Adrenal gland (tissue), 9 donors: ENCODE measurements at regions not wholly inside any gene's neighbourhood (a gene's known extent, or its start where the extent isn't known, plus 50 kb on each side); places are given as distances from the start of the nearest gene placed in this dataset.

ENCODE experiments used
- DNase-seq, 7 donors: peaks; one replicate each; pipeline ENCODE4 v3.0.0-alpha.2; 2019 to 2020
- H3K27ac ChIP-seq, 5 donors: fragments of 200-600 bp; sonication (generic) in 4 of 5; 1 replicate in 3 of 5; 2 replicates in 2 of 5; pipeline versions ENCODE4 v1.5.1 to v1.8.0; 2016 to 2020; ENCODE audit warnings: mild to moderate bottlenecking in 1 of 5
- H3K27me3 ChIP-seq: fragments of 200-600 bp; 2 replicates; pipeline ENCODE4 v1.8.0; 2021
- H3K36me3 ChIP-seq, 2 donors: fragments of 200-600 bp; replicated peaks in 1 of 2; 1 replicate in 1 of 2; 2 replicates in 1 of 2; pipeline versions ENCODE4 v1.5.1 to v1.8.0; 2018 to 2022
- H3K4me1 ChIP-seq, 2 donors: fragments of 200-600 bp; replicated peaks in 1 of 2; 1 replicate in 1 of 2; 2 replicates in 1 of 2; pipeline versions ENCODE4 v1.5.1 to v1.8.0; 2018 to 2021
- H3K4me3 ChIP-seq, 4 donors: fragments of 200-600 bp; sonication (generic) in 3 of 4; one replicate each; pipeline ENCODE4 v1.5.1; 2016 to 2018
- H3K9me3 ChIP-seq, 3 donors: fragments of 200-600 bp; sonication (generic) in 1 of 3; replicated peaks in 1 of 3; 1 replicate in 2 of 3; 2 replicates in 1 of 3; pipeline versions ENCODE4 v1.5.1 to v1.8.0; 2016 to 2021
- CTCF ChIP-seq, 6 experiments: fragments of 450-650 bp in 4 of 6; fragments of 200-600 bp in 2 of 6; sonication (generic) in 1 of 6; IDR thresholded peaks; 1 replicate in 5 of 6; 2 replicates in 1 of 6; pipeline versions ENCODE4 v1.5.1 to v1.8.0; 2016 to 2021; ENCODE audit warnings: antibody characterized with exemption in 6 of 6, mild to moderate bottlenecking in 2 of 6, moderate library complexity in 1 of 6
- POLR2A ChIP-seq, 2 donors: fragments of 450-650 bp; IDR thresholded peaks; one replicate each; pipeline ENCODE4 v1.6.1; 2017; ENCODE audit warnings: antibody characterized with exemption in 2 of 2, mild to moderate bottlenecking in 2 of 2, moderate library complexity in 1 of 2
- WGBS, 4 donors: extraction: QIAGEN DNeasy Blood & Tissue Kit in 2 of 4; methylation state at CpG; one replicate each; pipeline versions ENCODE4 v1.1.5 to v1.1.7; 2013 to 2017; 5-methylcytosine and 5-hydroxymethylcytosine counted together
- intact Hi-C, 2 donors: fragments of 100-400 bp; cut with DNase I; formaldehyde crosslinking; loops; one replicate each; pipeline versions ENCODE4 v1.14.1 to v1.15.0; 2022 to 2023
- donor health status: healthy with polysubstance abuse.
- donor health status: Bipolar disorder and iron deficiency.
- donor health status: DM: yes; HTN: yes; CAD: no.
- donor health status: DM: no; HTN: no; CAD: no.
- donor health status: DM: no; HTN: no; CAD: no.

- no peak for DNase-seq
- no peaks in the 10 kb centered on the region for H3K36me3 ChIP-seq
- no peak for TF ChIP-seq POLR2A (IDR thresholded peaks at IDR 0.05)
- no peak for TF ChIP-seq CTCF (IDR thresholded peaks at IDR 0.05)
- 58 to 79% (median 65%) methylated on average over 5 of the region's 5 CpGs for WGBS, 4 donors
- H3K9me3 ChIP-seq: no peaks in the 10 kb centered on the region
- H3K4me3 ChIP-seq: no peak overlapping the region
- H3K27ac ChIP-seq: no peak overlapping the region
- no peaks in the 10 kb centered on the region for H3K4me1 ChIP-seq
- intact Hi-C loops: no loop called here
- no peaks in the 10 kb centered on the region for H3K27me3 ChIP-seq
Observed at GRCh38 chr5:51060953-51061352, 322.3 kb upstream of the ISL1 start.

GRCh38 chr5:51072937-51073336 lies 310.3 kb upstream of the ISL1 start:
- Histone ChIP-seq H3K4me3 (no peak overlapping the region), H3K27ac (no peak overlapping the region), H3K9me3 (peaks cover 0 to 4% (median 0%) of the 10 kb centered on the region in 3 donors), H3K27me3 (no peaks in the 10 kb centered on the region), H3K36me3 (no peaks in the 10 kb centered on the region), H3K4me1 (no peaks in the 10 kb centered on the region)
- intact Hi-C loops: no loop called here
- TF ChIP-seq POLR2A (IDR thresholded peaks at IDR 0.05): no peak
- TF ChIP-seq CTCF (IDR thresholded peaks at IDR 0.05): no peak
- DNase-seq: no peak
- 83 to 89% (median 85%) methylated on average over 3 to 5 of the region's 5 CpGs for WGBS, 4 donors

GRCh38 chr5:51082741-51083140 lies 300.5 kb upstream of the ISL1 start:
- no peak for DNase-seq
- 46 to 67% (median 55%) methylated on average over 1 of the region's 1 CpG for WGBS, 4 donors
- Histone ChIP-seq H3K9me3 (no peaks in the 10 kb centered on the region), H3K4me3 (no peak overlapping the region), H3K27ac (no peak overlapping the region), H3K4me1 (no peaks in the 10 kb centered on the region), H3K27me3 (no peaks in the 10 kb centered on the region), H3K36me3 (no peaks in the 10 kb centered on the region)
- intact Hi-C loops: no loop called here
- TF ChIP-seq POLR2A (IDR thresholded peaks at IDR 0.05): no peak
- TF ChIP-seq CTCF (IDR thresholded peaks at IDR 0.05): no peak

GRCh38 chr5:51091816-51092215 lies 291.4 kb upstream of the ISL1 start:
- DNase-seq: no peak
- Histone ChIP-seq H3K27ac (no peak overlapping the region), H3K4me3 (no peak overlapping the region), H3K36me3 (no peaks in the 10 kb centered on the region), H3K9me3 (no peaks in the 10 kb centered on the region), H3K27me3 (no peaks in the 10 kb centered on the region), H3K4me1 (no peaks in the 10 kb centered on the region)
- WGBS, 4 donors: 80 to 82% (median 81%) methylated on average over 2 of the region's 2 CpGs
- TF ChIP-seq POLR2A (IDR thresholded peaks at IDR 0.05): no peak
- TF ChIP-seq CTCF (IDR thresholded peaks at IDR 0.05): no peak
- intact Hi-C loops: no loop called here
